HepG2 (cell line): ENCODE measurements at regions not wholly inside any gene's neighbourhood (a gene's known extent, or its start where the extent isn't known, plus 50 kb on each side); places are given as distances from the start of the nearest gene placed in this dataset.

Source experiments
- ATAC-seq: fragments of 200-7000 bp; cut with Tn5 transposase; 3 replicates; pipeline ENCODE4 v1.9.1; 2020; ENCODE audit warnings: mild to moderate bottlenecking, moderate library complexity
- BruUV-seq: library from RNA; stranded (reverse); fragments of 400-500 nt; replicated peaks from 2 replicates; lab custom pipeline; 2021; lab: Mats Ljungman, UMichigan
- CTCF ChIA-PET: fragments of 300-600 bp; formaldehyde crosslinking; extraction: SDS; loops from one replicate; lab custom pipeline; 2021; ENCODE audit warnings: low total read pairs, inconsistent platforms, low intra/inter-chr PET ratio; lab: Yijun Ruan, JAX
- POLR2A ChIA-PET: fragments of 350-600 bp; sonication (Branson Sonifier 250); formaldehyde crosslinking; loops from one replicate; lab custom pipeline; 2020; ENCODE audit warnings: antibody characterized with exemption, inconsistent platforms; lab: Yijun Ruan, JAX
- DNase-seq: peaks from one replicate; pipeline ENCODE4 v3.0.0-alpha.2; 2015; ENCODE audit warnings: low spot score
- FAIRE-seq: peaks from 3 replicates; lab custom pipeline; 2011; peaks lifted over from hg19 to GRCh38; lab: Jason Lieb, UNC
- H2AFZ ChIP-seq: one replicate; pipeline ENCODE4 v1.6.1; 2011; ENCODE audit warnings: low read length, inconsistent platforms
- H3K27ac ChIP-seq: fragments of 300-600 bp; 3 replicates; pipeline ENCODE4 v1.8.0; 2011; ENCODE audit warnings: mixed run types, mild to moderate bottlenecking, mixed read lengths, low read length, inconsistent platforms; ENCODE audit not compliant: insufficient read depth; ENCODE audit errors: extremely low read length
- H3K27me3 ChIP-seq, 2 experiments: fragments of 200-600 bp in 1 of 2; 2 replicates in 1 of 2; 3 replicates in 1 of 2; pipeline versions ENCODE4 v1.6.0 to v1.8.0; 2011; ENCODE audit warnings: low read length in 2 of 2, mild to moderate bottlenecking in 2 of 2, moderate library complexity in 2 of 2, inconsistent platforms in 1 of 2; ENCODE audit not compliant: insufficient read depth in 2 of 2, control insufficient read depth in 1 of 2
- H3K36me3 ChIP-seq, 2 experiments: fragments of 200-600 bp in 1 of 2; replicated peaks in 1 of 2; 2 replicates in 1 of 2; 3 replicates in 1 of 2; pipeline versions ENCODE4 v1.5.1 to v1.8.0; 2011; ENCODE audit warnings: low read length in 2 of 2, inconsistent platforms in 1 of 2; ENCODE audit not compliant: insufficient read depth in 2 of 2, control insufficient read depth in 1 of 2
- H3K4me1 ChIP-seq: 2 replicates; pipeline ENCODE4 v1.5.1; 2012; ENCODE audit warnings: low read length, inconsistent platforms; ENCODE audit not compliant: insufficient read depth
- H3K4me2 ChIP-seq: 2 replicates; pipeline ENCODE4 v1.6.0; 2011; ENCODE audit warnings: low read depth, low read length, inconsistent platforms
- H3K4me3 ChIP-seq, 3 experiments: fragments of 200-600 bp in 1 of 3; sonication (generic), shearing (Covaris generic) in 1 of 3; replicated peaks in 1 of 3; 2 replicates each; pipeline ENCODE4 v1.5.1; 2011 to 2016; ENCODE audit warnings: low read length in 3 of 3, inconsistent platforms in 2 of 3, low read depth in 2 of 3, mild to moderate bottlenecking in 2 of 3, control low read depth in 1 of 3, mixed read lengths in 1 of 3; ENCODE audit not compliant: insufficient read depth in 1 of 3
- H3K79me2 ChIP-seq: one replicate; pipeline ENCODE4 v1.6.1; 2011; ENCODE audit warnings: low read length, inconsistent platforms; ENCODE audit not compliant: insufficient read depth
- H3K9ac ChIP-seq: 2 replicates; pipeline ENCODE4 v1.6.0; 2011; ENCODE audit warnings: mild to moderate bottlenecking, low read depth, low read length, inconsistent platforms; ENCODE audit not compliant: insufficient read depth
- H3K9me3 ChIP-seq: 2 replicates; pipeline ENCODE4 v1.5.1; 2012; ENCODE audit warnings: mild to moderate bottlenecking, low read length
- H4K20me1 ChIP-seq: 2 replicates; pipeline ENCODE4 v1.6.0; 2011; ENCODE audit warnings: inconsistent platforms, mild to moderate bottlenecking, low read length, moderate library complexity; ENCODE audit not compliant: insufficient read depth
- MIXL1 ChIP-seq: IDR thresholded peaks from 2 replicates; pipeline ENCODE4 v1.6.1; 2016
- MTA3 ChIP-seq: sonication (generic); formaldehyde crosslinking; IDR thresholded peaks from 2 replicates; pipeline ENCODE4 v1.4.0; 2020; ENCODE audit warnings: missing genetic modification reagents
- NCOA2 ChIP-seq: sonication (generic); formaldehyde crosslinking; IDR thresholded peaks from 2 replicates; pipeline ENCODE4 v1.8.0; 2022; ENCODE audit warnings: inconsistent platforms
- NFE2L2 ChIP-seq: fragments of 150-350 bp; IDR thresholded peaks from 2 replicates; pipeline ENCODE4 v1.6.1; 2014; ENCODE audit warnings: low read length
- SALL2 ChIP-seq: sonication (generic); formaldehyde crosslinking; IDR thresholded peaks from 2 replicates; pipeline ENCODE4 v1.8.1; 2023; ENCODE audit warnings: mild to moderate bottlenecking, missing genetic modification reagents, inconsistent platforms
- THAP11 ChIP-seq: IDR thresholded peaks from 2 replicates; pipeline ENCODE4 v1.6.1; 2016; ENCODE audit warnings: missing biosample characterization, missing genetic modification reagents
- ZNF143 ChIP-seq: sonication (generic); formaldehyde crosslinking; IDR thresholded peaks from 2 replicates; pipeline ENCODE4 v1.4.0; 2020; ENCODE audit warnings: missing genetic modification reagents
- WGBS: methylation state at CpG from one replicate; pipeline ENCODE4 v1.1.6; 2017; ENCODE audit warnings: low lambda C conversion rate; 5-methylcytosine and 5-hydroxymethylcytosine counted together
- in situ Hi-C: cut with HindIII; loops from 2 replicates; pipeline ENCODE4 v1.10.0; 2017; ENCODE audit warnings: low pct_unique_long_range_greater_than_20kb; ENCODE audit not compliant: extremely low pct_ligation_motif_present
- intact Hi-C: fragments of 100-400 bp; cut with micrococcal nuclease; formaldehyde crosslinking; loops from one replicate; pipeline ENCODE4 v1.10.0; 2022; ENCODE audit not compliant: unreplicated experiment

- Histone ChIP-seq H3K36me3 (no peaks in the 10 kb centered on the region), H3K79me2 (no peaks in the 10 kb centered on the region), H3K27me3 (no peaks in the 10 kb centered on the region), H3K9ac (no peak overlapping the region), H3K9me3 (no peaks in the 10 kb centered on the region), H2AFZ (no peak overlapping the region), H4K20me1 (no peaks in the 10 kb centered on the region), H3K27ac (no peak overlapping the region), H3K4me1 (peaks cover 8% of the 10 kb centered on the region), H3K4me3 (no peak overlapping the region), H3K4me2 (no peak overlapping the region)
- BruUV-seq: no TSS peak
- in situ Hi-C loops: no loop called here
- WGBS: 93% methylated on average over 8 of the region's 8 CpGs
- CTCF ChIA-PET: no interaction called here
- intact Hi-C loops: no loop called here
- POLR2A ChIA-PET: no interaction called here
- no peak for DNase-seq
- no peak for FAIRE-seq
- TF ChIP-seq SALL2 (CRISPR knock-in tag): no peak
- TF ChIP-seq NFE2L2: 0 out of 2 replicates have a peak, but pooled peaks have one; percentile 3
- ATAC-seq: no peak
Measured at GRCh38 chr6:137332637-137333280, 113.6 kb upstream of the IFNGR1 start.

GRCh38 chr6:137323860-137324259 lies 104.7 kb upstream of the IFNGR1 start:
- no TSS peak for BruUV-seq
- Histone ChIP-seq H3K36me3 (no peaks in the 10 kb centered on the region), H3K27me3 (no peaks in the 10 kb centered on the region), H4K20me1 (no peaks in the 10 kb centered on the region), H2AFZ (no peak overlapping the region), H3K9me3 (no peaks in the 10 kb centered on the region), H3K4me2 (no peak overlapping the region)
- FAIRE-seq (no peak), ATAC-seq (peak; percentile 46; the same call in 2 of the 3 replicates), DNase-seq (no peak)
- POLR2A ChIA-PET: no interaction called here
- TF ChIP-seq MIXL1: peak; percentile 64; the same call in 1 of the 2 replicates
- no peak for TF ChIP-seq NCOA2 (CRISPR knock-in tag)
- TF ChIP-seq ZNF143 (CRISPR knock-in tag): peak; percentile 86
- no peak for TF ChIP-seq MTA3 (CRISPR knock-in tag)
- TF ChIP-seq THAP11 (CRISPR knock-in tag): peak; percentile 92
- TF ChIP-seq, all 625 proteins: peak for 3
- Histone ChIP-seq H3K27ac (no peak overlapping the region), H3K4me1 (peaks cover 14% of the 10 kb centered on the region), H3K9ac (no peak overlapping the region), H3K4me3 (no peak overlapping the region), H3K79me2 (no peaks in the 10 kb centered on the region)
- in situ Hi-C loops (no loop called here), intact Hi-C loops (no loop called here)
- CTCF ChIA-PET: no interaction called here
- WGBS: 100% methylated on average over 1 of the region's 1 CpG
